Right lobe of liver (tissue), 6 donors: ENCODE measurements at regions not wholly inside any gene's neighbourhood (a gene's known extent, or its start where the extent isn't known, plus 50 kb on each side); places are given as distances from the start of the nearest gene placed in this dataset.

ENCODE experiments used
- ATAC-seq, 4 donors: fragments of 200-7000 bp; cut with Tn5 transposase; one replicate each; pipeline ENCODE4 v1.9.1; 2020; ENCODE audit warnings: mild to moderate bottlenecking in 4 of 4, moderate library complexity in 4 of 4
- DNase-seq, 3 donors: peaks; one replicate each; pipeline ENCODE4 v3.0.0-alpha.2; 2020
- H3K27ac ChIP-seq, 3 donors: fragments of 200-600 bp; one replicate each; pipeline ENCODE4 v1.8.0; 2022
- H3K27me3 ChIP-seq, 2 donors: fragments of 200-600 bp; one replicate each; pipeline ENCODE4 v1.8.0; 2022
- H3K36me3 ChIP-seq, 4 donors: fragments of 200-600 bp; sonication (generic) in 1 of 4; one replicate each; pipeline versions ENCODE4 v1.5.1 to v1.8.0; 2017 to 2022; ENCODE audit warnings: control low read depth in 1 of 4
- H3K4me1 ChIP-seq, 4 donors: fragments of 200-600 bp; sonication (generic) in 1 of 4; one replicate each; pipeline versions ENCODE4 v1.5.1 to v1.8.0; 2017 to 2022; ENCODE audit warnings: control low read depth in 1 of 4
- H3K4me3 ChIP-seq, 3 donors: fragments of 200-600 bp; one replicate each; pipeline ENCODE4 v1.8.0; 2022
- H3K9me3 ChIP-seq, 4 donors: fragments of 200-600 bp; sonication (generic) in 1 of 4; one replicate each; pipeline versions ENCODE4 v1.5.1 to v1.8.0; 2017 to 2022; ENCODE audit warnings: control low read depth in 1 of 4
- CTCF ChIP-seq, 4 donors: fragments of 200-600 bp in 3 of 4; fragments of 450-650 bp in 1 of 4; IDR thresholded peaks; one replicate each; pipeline versions ENCODE4 v1.5.1 to v1.8.0; 2016 to 2022; ENCODE audit warnings: antibody characterized with exemption in 4 of 4, mild to moderate bottlenecking in 2 of 4
- POLR2A ChIP-seq: fragments of 450-650 bp; IDR thresholded peaks from one replicate; pipeline ENCODE4 v1.6.1; 2017; ENCODE audit warnings: antibody characterized with exemption, mild to moderate bottlenecking
- WGBS: methylation state at CpG from one replicate; pipeline ENCODE4 v1.1.6; 2018; ENCODE audit warnings: low coverage, low lambda C conversion rate; ENCODE audit not compliant: insufficient coverage; ENCODE audit errors: missing lambda C conversion rate; 5-methylcytosine and 5-hydroxymethylcytosine counted together
- intact Hi-C, 2 donors: fragments of 100-400 bp; cut with DNase I; formaldehyde crosslinking; loops; one replicate each; pipeline versions ENCODE4 v1.11.2 to v1.14.1; 2022
- donor health status: DM: no; HTN: yes; CAD: no.
- donor health status: DM: no; HTN: no; CAD: no.
- donor health status: DM: no; HTN: no; CAD: no.
- donor health status: DM: no; HTN: yes; CAD: no.
- donor health status: DM: no; HTN: yes; CAD: no.

- Histone ChIP-seq H3K27ac (no peak overlapping the region), H3K4me3 (no peak overlapping the region), H3K36me3 (no peaks in the 10 kb centered on the region), H3K4me1 (no peaks in the 10 kb centered on the region), H3K9me3 (no peaks in the 10 kb centered on the region), H3K27me3 (no peaks in the 10 kb centered on the region)
- no peak for TF ChIP-seq POLR2A
- TF ChIP-seq CTCF (IDR thresholded peaks at IDR 0.05), result no peak
- WGBS, result 94% methylated on average over 3 of the region's 4 CpGs
- intact Hi-C loops, result no loop called here
- ATAC-seq, result no peak
- no peak for DNase-seq
Measured at GRCh38 chr15:69897061-69897460, 200.7 kb downstream of the TLE3 start.

GRCh38 chr15:69897471-69898237 is 200.1 kb downstream of the TLE3 start:
- Histone ChIP-seq H3K4me3 (no peak overlapping the region), H3K4me1 (no peaks in the 10 kb centered on the region), H3K9me3 (no peaks in the 10 kb centered on the region), H3K27ac (no peak overlapping the region), H3K27me3 (no peaks in the 10 kb centered on the region), H3K36me3 (no peaks in the 10 kb centered on the region)
- intact Hi-C loops, result no loop called here
- DNase-seq (no peak), ATAC-seq (no peak)
- TF ChIP-seq POLR2A (no peak), CTCF (IDR thresholded peaks at IDR 0.05) (no peak)
- 62% methylated on average over 7 of the region's 9 CpGs for WGBS

GRCh38 chr15:69898243-69898642 is 199.5 kb downstream of the TLE3 start:
- no peaks in the 10 kb centered on the region for H3K9me3 ChIP-seq
- no peak overlapping the region for H3K4me3 ChIP-seq
- no peaks in the 10 kb centered on the region for H3K36me3 ChIP-seq
- H3K27me3 ChIP-seq, result no peaks in the 10 kb centered on the region
- H3K4me1 ChIP-seq, result no peaks in the 10 kb centered on the region
- DNase-seq (no peak), ATAC-seq (no peak)
- 56% methylated on average over 2 of the region's 2 CpGs for WGBS
- intact Hi-C loops, result no loop called here
- no peak for TF ChIP-seq POLR2A
- TF ChIP-seq CTCF (IDR thresholded peaks at IDR 0.05), result no peak
- no peak overlapping the region for H3K27ac ChIP-seq

GRCh38 chr15:69902414-69903062 is 195.2 kb downstream of the TLE3 start:
- no peaks in the 10 kb centered on the region for H3K27me3 ChIP-seq
- intact Hi-C loops, result no loop called here
- TF ChIP-seq CTCF (IDR thresholded peaks at IDR 0.05), result no peak
- TF ChIP-seq POLR2A, result no peak
- no peaks in the 10 kb centered on the region for H3K36me3 ChIP-seq
- no peak overlapping the region for H3K27ac ChIP-seq
- ATAC-seq (no peak), DNase-seq (no peak)
- 44% methylated on average over 1 of the region's 7 CpGs for WGBS
- no peaks in the 10 kb centered on the region for H3K4me1 ChIP-seq
- no peak overlapping the region for H3K4me3 ChIP-seq
- no peaks in the 10 kb centered on the region for H3K9me3 ChIP-seq
